HG02885 (cell line): ENCODE measurements at regions not wholly inside any gene's neighbourhood (a gene's known extent, or its start where the extent isn't known, plus 50 kb on each side); places are given as distances from the start of the nearest gene placed in this dataset.

Source experiments
- ATAC-seq: cut with Tn5 transposase; IDR thresholded peaks from one replicate; pipeline ENCODE4 v1.9.1; 2021; ENCODE audit warnings: mild to moderate bottlenecking; ENCODE audit not compliant: unreplicated experiment, poor library complexity

DNA sequence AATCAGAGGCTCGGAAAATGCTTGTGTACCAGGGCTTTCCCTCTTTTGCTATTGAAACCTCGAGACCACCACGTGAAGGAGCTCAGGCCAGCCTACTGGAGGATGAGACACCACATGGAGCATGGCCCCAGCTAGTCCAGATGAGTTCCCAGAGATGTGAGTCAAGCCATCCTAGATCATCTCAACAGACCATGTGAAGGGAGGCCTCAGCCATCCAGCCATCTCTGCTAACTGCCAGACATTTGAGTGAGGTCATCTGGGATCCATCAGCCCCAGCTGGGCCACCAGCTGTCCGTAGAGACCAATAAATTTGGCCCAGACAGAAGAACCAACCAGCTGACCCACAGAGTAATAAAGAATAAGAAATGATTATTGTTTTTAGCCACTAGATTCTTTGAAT lies 62.8 kb upstream of the PROK2 start:
- no peak for ATAC-seq

GRCh38 chr3:71846185-71846584 lies 61.2 kb upstream of the PROK2 start:
- ATAC-seq, result no peak

GRCh38 chr3:71843071-71843470 lies 58.1 kb upstream of the PROK2 start:
- no peak for ATAC-seq

DNA sequence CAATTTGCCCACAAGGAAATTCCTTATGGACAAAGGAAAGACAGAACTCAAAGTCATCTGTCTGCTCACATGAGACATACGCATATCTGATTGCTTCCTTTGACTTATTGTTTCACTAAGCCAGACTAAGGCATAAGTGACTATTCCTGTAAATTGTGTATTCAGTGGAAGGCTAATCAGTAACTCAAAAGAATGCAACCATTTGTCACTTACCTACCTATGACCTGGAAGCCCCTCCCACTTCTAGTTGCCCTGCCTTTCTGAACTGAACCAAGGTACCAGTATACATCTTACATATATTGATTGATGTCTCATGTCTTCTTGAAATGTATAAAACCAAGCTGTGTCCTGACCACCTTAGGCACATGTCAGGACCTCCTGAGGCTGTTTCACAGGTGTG lies 53.5 kb upstream of the PROK2 start:
- no peak for ATAC-seq
